GM12878 (cell line): ENCODE measurements at regions not wholly inside any gene's neighbourhood (a gene's known extent, or its start where the extent isn't known, plus 50 kb on each side); places are given as distances from the start of the nearest gene placed in this dataset.

ENCODE experiments used
- ATAC-seq: fragments of 200-7000 bp; cut with Tn5 transposase; 3 replicates; pipeline ENCODE4 v1.9.1; 2020; ENCODE audit warnings: mild to moderate bottlenecking, moderate library complexity
- BruUV-seq: library from RNA; stranded (reverse); fragments of 400-500 nt; replicated peaks from 2 replicates; lab custom pipeline; 2021; lab: Mats Ljungman, UMichigan
- CTCF ChIA-PET: fragments of 300-600 bp; sonication (Branson Sonifier 250); formaldehyde crosslinking; extraction: SDS; loops from one replicate; lab custom pipeline; 2021; ENCODE audit warnings: inconsistent platforms; lab: Yijun Ruan, JAX
- POLR2A ChIA-PET: fragments of 350-600 bp; formaldehyde crosslinking; extraction: SDS; loops from one replicate; lab custom pipeline; 2021; ENCODE audit warnings: inconsistent platforms; lab: Charles Lee
- RAD21 ChIA-PET: fragments of 300-600 bp; sonication (Branson Sonifier 250); formaldehyde crosslinking; loops from one replicate; lab custom pipeline; 2023; ENCODE audit warnings: antibody characterized with exemption; ENCODE audit not compliant: unreplicated experiment; lab: Charles Lee
- SMC1A ChIA-PET: fragments of 300-600 bp; sonication (Branson Sonifier 250); formaldehyde crosslinking; loops from one replicate; lab custom pipeline; 2023; ENCODE audit not compliant: unreplicated experiment, uncharacterized antibody; lab: Charles Lee
- DNase-seq: peaks from one replicate; pipeline ENCODE4 v3.0.0-alpha.2; 2011; ENCODE audit warnings: low read depth, low spot score
- FAIRE-seq: peaks from 3 replicates; lab custom pipeline; 2011; peaks lifted over from hg19 to GRCh38; lab: Jason Lieb, UNC
- H2AFZ ChIP-seq: 2 replicates; pipeline ENCODE4 v1.6.0; 2011; ENCODE audit warnings: low read depth, low read length, control low read depth; ENCODE audit not compliant: control insufficient read depth
- H3K27ac ChIP-seq: 2 replicates; pipeline ENCODE4 v1.5.1; 2011; ENCODE audit warnings: control low read depth; ENCODE audit not compliant: control insufficient read depth, insufficient read depth
- H3K27me3 ChIP-seq, 2 experiments: replicated peaks in 1 of 2; 2 replicates each; pipeline versions ENCODE4 v1.6.0 to v1.6.1; 2011; ENCODE audit warnings: low read length in 1 of 2; ENCODE audit not compliant: control insufficient read depth in 2 of 2, insufficient read depth in 2 of 2
- H3K36me3 ChIP-seq, 2 experiments: 2 replicates each; pipeline ENCODE4 v1.5.1; 2011; ENCODE audit warnings: low read length in 1 of 2; ENCODE audit not compliant: control insufficient read depth in 2 of 2, insufficient read depth in 2 of 2
- H3K4me1 ChIP-seq: 2 replicates; pipeline ENCODE4 v1.6.1; 2011; ENCODE audit warnings: mild to moderate bottlenecking, low read length, moderate library complexity, mixed read lengths; ENCODE audit not compliant: control insufficient read depth, insufficient read depth
- H3K4me2 ChIP-seq: 2 replicates; pipeline ENCODE4 v1.6.0; 2011; ENCODE audit warnings: control low read depth; ENCODE audit not compliant: control insufficient read depth, insufficient read depth
- H3K4me3 ChIP-seq: fragments of 200-600 bp; sonication (generic); 2 replicates; pipeline ENCODE4 v1.5.1; 2016
- H3K79me2 ChIP-seq: 2 replicates; pipeline ENCODE4 v1.6.0; 2011; ENCODE audit warnings: low read length; ENCODE audit not compliant: control insufficient read depth, insufficient read depth
- H3K9ac ChIP-seq: 2 replicates; pipeline ENCODE4 v1.8.0; 2011; ENCODE audit warnings: low read length, control low read depth, mixed read lengths; ENCODE audit not compliant: control insufficient read depth, insufficient read depth
- H3K9me3 ChIP-seq: replicated peaks from 3 replicates; pipeline ENCODE4 v1.5.1; 2011; ENCODE audit warnings: mild to moderate bottlenecking, low read length; ENCODE audit not compliant: control insufficient read depth, insufficient read depth
- H4K20me1 ChIP-seq: 2 replicates; pipeline ENCODE4 v1.6.0; 2011; ENCODE audit not compliant: control insufficient read depth, insufficient read depth
- MTA3 ChIP-seq: IDR thresholded peaks from 2 replicates; pipeline ENCODE4 v1.6.1; 2012; ENCODE audit warnings: low read length, inconsistent platforms, borderline replicate concordance
- TCF3 ChIP-seq: IDR thresholded peaks from 2 replicates; pipeline ENCODE4 v1.6.1; 2012; ENCODE audit warnings: low read depth, mild to moderate bottlenecking, low read length, borderline replicate concordance; ENCODE audit not compliant: insufficient read depth
- YY1 ChIP-seq: IDR thresholded peaks from 2 replicates; pipeline ENCODE4 v1.6.1; 2011; ENCODE audit warnings: low read depth, mild to moderate bottlenecking, low read length
- ZBTB40 ChIP-seq: fragments of 450-650 bp; IDR thresholded peaks from 2 replicates; pipeline ENCODE4 v1.6.1; 2016; ENCODE audit warnings: mild to moderate bottlenecking, moderate library complexity, borderline replicate concordance
- ZNF217 ChIP-seq: fragments of 450-650 bp; IDR thresholded peaks from 2 replicates; pipeline ENCODE4 v1.6.1; 2017; ENCODE audit warnings: antibody characterized with exemption, mild to moderate bottlenecking
- ZNF274 ChIP-seq: IDR thresholded peaks from one replicate; pipeline ENCODE4 v1.8.0; 2011; ENCODE audit not compliant: insufficient read length, insufficient read depth
- ZZZ3 ChIP-seq: IDR thresholded peaks from 2 replicates; pipeline ENCODE4 v1.6.1; 2011; ENCODE audit warnings: low read depth; ENCODE audit not compliant: control insufficient read depth, insufficient read length
- WGBS: methylation state at CpG from one replicate; pipeline ENCODE4 v1.1.6; 2016; ENCODE audit warnings: low lambda C conversion rate; ENCODE audit not compliant: insufficient replicate concordance, insufficient coverage; ENCODE audit errors: missing lambda C conversion rate; 5-methylcytosine and 5-hydroxymethylcytosine counted together
- in situ Hi-C: fragments of 300-500 bp; cut with MboI; formaldehyde crosslinking; loops from 9 replicates; pipeline ENCODE4 v1.14.3; 2018; ENCODE audit warnings: mixed read lengths
- intact Hi-C: fragments of 100-400 bp; cut with micrococcal nuclease; formaldehyde crosslinking; loops from one replicate; pipeline ENCODE4 v1.14.2; 2022; ENCODE audit not compliant: unreplicated experiment
- TF ChIP-seq, protein P1 (sequence below): IDR thresholded peaks from 2 replicates; pipeline ENCODE4 v1.6.1; 2012; ENCODE audit warnings: low read depth, low read length, improper control_type of control experiment

DNA sequence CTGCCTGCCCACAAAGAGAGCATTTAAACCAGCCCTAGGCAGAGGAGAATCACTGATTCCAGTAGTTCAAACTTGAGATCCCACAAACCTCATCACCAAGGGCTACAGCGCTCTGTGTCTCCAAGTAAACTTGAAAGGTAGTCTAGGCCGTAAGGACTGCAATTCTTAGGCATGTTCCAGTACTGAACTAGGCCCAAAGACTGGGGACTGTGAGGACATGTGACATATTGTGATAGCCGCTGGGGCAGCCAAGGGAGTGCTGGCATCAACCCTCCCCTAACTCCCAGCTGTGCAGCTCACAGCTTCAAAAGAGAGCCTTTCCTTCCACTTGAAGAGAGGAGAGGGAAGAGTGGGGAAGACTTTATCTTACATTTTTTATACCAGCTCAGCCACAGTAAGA, 291.0 kb upstream of the PRR16 start:
- H3K27ac ChIP-seq: no peak overlapping the region
- H4K20me1 ChIP-seq: no peaks in the 10 kb centered on the region
- no peak for DNase-seq
- ChIA-PET SMC1A (no interaction called here), CTCF (no interaction called here), RAD21 (no interaction called here), POLR2A (no interaction called here)
- TF ChIP-seq ZZZ3: no peak
- TF ChIP-seq MTA3: no peak
- TF ChIP-seq YY1: no peak
- TF ChIP-seq ZBTB40: no peak
- TF ChIP-seq ZNF274: no peak
- TF ChIP-seq, protein P1, sequence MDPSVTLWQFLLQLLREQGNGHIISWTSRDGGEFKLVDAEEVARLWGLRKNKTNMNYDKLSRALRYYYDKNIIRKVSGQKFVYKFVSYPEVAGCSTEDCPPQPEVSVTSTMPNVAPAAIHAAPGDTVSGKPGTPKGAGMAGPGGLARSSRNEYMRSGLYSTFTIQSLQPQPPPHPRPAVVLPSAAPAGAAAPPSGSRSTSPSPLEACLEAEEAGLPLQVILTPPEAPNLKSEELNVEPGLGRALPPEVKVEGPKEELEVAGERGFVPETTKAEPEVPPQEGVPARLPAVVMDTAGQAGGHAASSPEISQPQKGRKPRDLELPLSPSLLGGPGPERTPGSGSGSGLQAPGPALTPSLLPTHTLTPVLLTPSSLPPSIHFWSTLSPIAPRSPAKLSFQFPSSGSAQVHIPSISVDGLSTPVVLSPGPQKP: no peak
- no peak for TF ChIP-seq ZNF217
- no peak for TF ChIP-seq TCF3
- no peak overlapping the region for H3K4me2 ChIP-seq
- no peaks in the 10 kb centered on the region for H3K79me2 ChIP-seq
- WGBS: 19% methylated on average over 3 of the region's 3 CpGs
- H3K9ac ChIP-seq: no peak overlapping the region
- no peak overlapping the region for H2AFZ ChIP-seq
- ATAC-seq: no peak
- in situ Hi-C loops: no loop called here
- FAIRE-seq: no peak
- no peak overlapping the region for H3K4me3 ChIP-seq
- no TSS peak for BruUV-seq
- H3K9me3 ChIP-seq: no peaks in the 10 kb centered on the region
- H3K27me3 ChIP-seq: no peaks in the 10 kb centered on the region
- no peaks in the 10 kb centered on the region for H3K36me3 ChIP-seq
- intact Hi-C loops: no loop called here
- H3K4me1 ChIP-seq: no peaks in the 10 kb centered on the region
